GM18507 (cell line): ENCODE measurements at regions not wholly inside any gene's neighbourhood (a gene's known extent, or its start where the extent isn't known, plus 50 kb on each side); places are given as distances from the start of the nearest gene placed in this dataset.

Experiments
- DNase-seq: peaks from one replicate; pipeline ENCODE4 v3.0.0; 2011; ENCODE audit warnings: low read depth; ENCODE audit not compliant: insufficient read length; ENCODE audit errors: extremely low spot score
- FAIRE-seq: peaks from 2 replicates; lab custom pipeline; 2011; peaks lifted over from hg19 to GRCh38; lab: Jason Lieb, UNC

DNA sequence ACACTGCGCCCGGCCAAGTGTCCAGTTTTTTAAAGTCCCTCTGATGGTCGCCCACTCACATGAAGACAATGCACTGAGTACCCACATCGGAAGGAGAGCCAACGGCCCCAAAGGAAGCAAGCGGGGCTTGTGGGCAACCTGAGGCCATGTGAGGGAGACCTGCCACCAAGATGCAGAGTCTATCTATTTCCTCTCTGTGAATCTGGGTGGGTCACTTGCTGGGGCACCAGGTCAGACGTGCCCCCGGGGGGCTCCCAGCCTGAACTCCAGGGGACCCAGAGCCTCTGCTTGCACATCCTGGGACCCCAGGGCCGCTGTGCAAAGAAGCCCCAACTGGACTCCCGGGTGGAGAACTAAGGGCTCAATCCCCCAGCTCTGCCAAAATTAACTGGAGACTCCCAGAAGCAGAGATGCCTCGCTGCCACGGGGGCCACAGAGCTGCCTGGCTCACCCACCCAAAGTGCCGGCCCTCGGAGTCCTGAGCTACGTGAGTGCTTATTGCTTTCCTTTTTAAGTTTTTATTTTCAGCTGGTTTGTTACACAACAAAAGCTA lies 106.4 kb downstream of the BRD1 start:
- FAIRE-seq (no peak), DNase-seq (no peak)

DNA sequence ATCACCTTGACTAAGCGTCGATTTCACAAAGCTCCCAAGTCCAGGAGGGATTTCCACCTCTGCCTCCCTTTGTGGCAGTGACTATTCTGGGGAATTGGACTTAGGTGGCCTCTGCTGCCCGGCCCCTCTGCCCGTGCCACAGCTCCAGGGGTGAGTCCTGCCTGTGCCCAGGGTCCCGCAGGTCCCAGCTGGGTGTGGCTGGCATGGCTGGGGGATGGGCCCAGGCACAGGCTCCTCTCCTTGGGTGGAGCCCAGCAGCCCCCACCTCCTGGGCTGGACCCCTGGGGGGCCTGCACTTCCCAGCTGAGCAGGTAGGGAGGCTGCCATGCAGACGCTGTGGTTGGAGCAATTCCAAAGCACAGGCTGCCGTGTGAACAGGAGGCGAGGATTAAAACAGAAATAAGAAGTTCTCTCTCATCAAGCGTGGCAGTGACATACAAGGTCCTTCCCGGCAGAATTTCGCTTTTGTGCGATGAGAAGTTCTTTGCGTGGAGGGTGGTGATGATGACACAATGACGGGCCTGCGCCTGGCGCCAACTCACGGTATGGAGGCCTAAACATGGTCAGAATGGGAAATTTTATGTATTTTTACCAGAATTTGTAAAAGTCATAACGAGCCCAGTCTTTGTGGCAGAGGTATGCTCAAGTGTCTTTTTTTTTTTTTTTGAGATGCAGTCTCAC lies 107.3 kb downstream of the BRD1 start:
- no peak for FAIRE-seq
- no peak for DNase-seq

DNA sequence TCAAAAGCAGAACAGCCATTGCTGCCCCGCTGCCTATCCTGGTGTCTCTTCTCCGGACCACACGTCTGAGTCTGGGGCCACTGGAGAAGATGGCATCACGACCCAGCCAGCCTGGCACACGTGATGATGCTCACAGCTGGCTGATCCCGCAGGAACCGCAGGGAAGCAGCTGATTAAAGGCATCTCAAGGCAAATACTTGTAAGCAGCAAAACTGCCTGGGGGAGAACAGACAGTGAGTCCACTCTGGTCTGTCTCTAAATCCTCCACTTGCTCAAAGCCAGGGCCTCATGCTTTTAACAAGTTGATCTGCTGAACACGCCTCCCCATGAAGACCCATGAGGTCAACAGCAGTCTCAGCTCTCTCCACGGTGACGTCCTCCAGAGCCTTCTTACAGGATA lies 108.6 kb downstream of the BRD1 start:
- FAIRE-seq (no peak), DNase-seq (no peak)

DNA sequence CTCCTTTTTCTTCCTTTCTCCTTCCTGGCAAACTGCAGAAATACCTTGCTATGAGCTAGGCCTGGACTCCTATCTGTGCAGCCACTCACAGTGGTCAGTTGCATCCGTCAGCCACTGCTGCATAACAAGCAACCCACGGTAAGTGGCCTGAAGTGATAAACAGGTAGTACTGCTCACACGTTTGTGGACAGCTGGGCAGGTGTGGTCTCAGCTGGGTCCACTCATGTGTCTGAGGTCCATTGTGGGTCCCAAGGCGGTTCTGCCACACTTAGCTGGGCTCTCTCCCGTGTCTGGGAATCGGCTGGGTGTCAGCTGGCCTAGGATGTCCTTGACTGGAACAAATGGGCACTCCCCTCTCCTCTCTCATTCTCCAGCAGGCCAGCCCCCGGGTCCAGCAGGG lies 109.3 kb downstream of the BRD1 start:
- FAIRE-seq = no peak
- DNase-seq = no peak

DNA sequence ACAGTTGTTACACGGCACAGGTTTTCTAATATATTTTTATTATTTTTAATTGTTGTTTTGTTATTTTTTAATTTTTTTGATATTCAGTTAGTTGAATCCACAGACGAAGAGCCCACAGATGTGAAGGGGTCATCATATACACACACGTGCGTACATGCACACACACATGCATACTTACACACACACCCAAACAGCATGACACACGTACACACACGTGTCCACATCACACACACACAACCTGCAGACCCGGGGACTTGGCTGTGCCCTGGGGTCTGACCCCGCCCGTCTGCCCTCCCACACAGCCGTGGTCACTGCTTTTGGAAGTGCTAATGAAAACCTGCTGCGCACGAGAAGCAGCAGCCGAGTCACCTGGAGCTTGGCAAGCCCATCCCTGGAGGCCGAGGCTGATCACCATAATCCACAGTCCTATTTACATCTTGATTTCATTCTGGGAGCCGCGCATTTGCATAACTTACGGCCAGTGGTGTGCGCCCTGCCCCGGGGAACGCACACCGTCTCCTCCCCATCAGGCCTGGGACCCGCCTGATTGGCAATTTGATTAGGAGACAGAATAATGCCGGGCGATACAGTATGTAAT lies 110.3 kb downstream of the BRD1 start:
- DNase-seq (no peak), FAIRE-seq (no peak)

DNA sequence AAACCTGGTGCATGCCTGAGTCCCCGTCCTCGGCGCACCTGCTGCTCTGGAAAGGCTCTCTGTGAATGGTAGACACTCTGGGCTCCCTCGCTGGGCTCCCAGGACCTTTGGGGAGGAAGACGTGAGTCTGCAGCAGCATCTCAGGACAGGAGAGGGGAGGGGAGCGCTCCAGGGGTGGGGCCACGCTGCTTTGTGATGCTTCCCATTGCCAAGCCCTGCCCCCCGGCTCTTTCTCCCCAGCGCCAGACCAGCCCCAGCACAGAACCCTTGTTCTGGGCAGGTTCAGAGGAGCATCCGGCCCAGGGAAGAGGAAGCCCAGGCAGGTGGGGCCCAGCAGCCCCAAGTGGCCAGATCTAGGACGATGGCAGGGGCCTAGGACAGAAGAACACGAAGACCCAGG lies 111.2 kb downstream of the BRD1 start:
- DNase-seq = no peak
- no peak for FAIRE-seq

DNA sequence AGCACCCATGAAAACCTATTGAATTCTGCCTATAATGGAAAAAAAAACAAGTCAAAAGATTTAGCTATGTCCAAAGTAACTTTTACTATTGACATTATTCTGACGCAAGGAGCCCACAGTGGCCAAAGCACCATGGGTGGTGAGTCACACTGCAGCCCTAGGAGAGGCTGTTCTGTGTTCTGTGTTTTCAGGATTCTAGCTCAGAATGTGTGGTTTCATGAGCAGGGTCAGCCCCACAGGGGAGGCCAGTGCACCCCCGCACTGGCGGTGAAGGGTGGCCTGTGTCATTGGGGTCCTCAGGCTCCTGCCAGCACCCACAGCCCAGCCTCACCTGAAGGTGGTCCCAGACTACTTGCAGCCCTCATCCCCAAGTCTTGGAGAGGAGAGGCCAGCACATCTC lies 112.2 kb downstream of the BRD1 start:
- DNase-seq (no peak), FAIRE-seq (no peak)

DNA sequence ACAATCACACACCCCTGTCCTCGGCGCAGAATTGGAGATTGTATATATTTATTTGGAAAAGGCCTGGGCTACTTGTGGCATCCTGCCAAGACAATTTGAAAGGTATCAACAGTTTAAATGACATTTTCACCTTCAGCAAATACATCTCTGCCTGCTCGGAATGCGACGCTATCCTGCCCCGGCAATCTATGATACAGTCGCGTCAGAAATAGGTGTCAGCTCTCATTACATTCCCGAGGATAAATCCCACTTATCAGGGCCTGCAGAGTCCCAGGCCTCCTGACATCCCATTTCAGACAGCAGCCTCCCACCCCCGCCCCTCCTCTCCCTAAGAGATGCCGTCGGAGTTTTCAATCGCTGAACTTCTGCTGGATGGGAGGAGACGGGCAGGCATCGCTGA lies 114.7 kb downstream of the BRD1 start:
- FAIRE-seq (no peak), DNase-seq (no peak)

DNA sequence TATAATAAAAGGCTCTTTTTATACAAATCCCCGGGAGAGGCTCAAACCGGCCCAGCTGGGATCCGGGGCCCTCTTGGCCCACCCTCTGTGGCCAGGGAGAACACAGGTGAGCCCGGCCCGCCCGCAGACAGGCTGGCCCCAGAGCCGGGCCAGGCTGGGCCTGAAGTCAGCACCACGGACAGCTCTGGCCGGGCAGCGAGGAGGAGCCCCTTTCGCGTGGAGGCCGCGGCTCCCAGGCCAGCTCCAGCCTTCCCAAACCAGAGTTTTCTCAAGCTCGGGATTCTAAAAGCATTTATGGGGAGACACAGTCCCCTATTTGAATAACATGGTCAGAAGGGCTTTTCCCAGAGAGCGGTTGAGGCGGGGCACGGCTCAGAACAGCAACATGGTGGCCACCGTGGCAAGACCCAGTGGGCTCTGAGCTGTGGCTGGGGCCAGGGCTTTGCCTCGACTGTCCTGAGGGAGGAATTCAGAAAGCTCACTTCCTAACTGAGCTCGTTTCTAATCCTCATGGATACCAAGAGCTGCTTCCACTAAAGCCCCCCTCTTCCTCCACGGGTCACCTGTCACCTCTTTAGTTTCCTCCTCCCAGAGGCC lies 115.4 kb downstream of the BRD1 start:
- FAIRE-seq (no peak), DNase-seq (no peak)

DNA sequence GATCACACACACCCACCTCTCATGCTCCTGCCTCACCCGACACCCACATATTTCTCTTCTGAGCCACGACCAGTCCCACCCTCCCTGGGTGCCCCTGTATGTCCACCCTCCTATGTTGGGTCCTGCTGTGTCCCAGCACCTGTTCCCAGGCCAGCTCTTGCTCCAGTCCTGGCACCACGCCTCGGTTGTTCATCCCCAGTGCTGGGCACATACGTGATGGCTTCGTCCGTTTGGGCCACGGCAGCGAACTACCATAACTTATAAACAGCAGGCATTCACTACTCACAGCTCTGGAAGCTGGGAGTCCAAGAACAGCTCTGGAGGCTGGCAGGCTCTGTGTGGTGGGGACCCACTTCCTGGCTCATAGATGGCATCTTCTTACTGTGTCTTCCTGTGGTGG lies 116.9 kb downstream of the BRD1 start:
- FAIRE-seq = no peak
- no peak for DNase-seq

DNA sequence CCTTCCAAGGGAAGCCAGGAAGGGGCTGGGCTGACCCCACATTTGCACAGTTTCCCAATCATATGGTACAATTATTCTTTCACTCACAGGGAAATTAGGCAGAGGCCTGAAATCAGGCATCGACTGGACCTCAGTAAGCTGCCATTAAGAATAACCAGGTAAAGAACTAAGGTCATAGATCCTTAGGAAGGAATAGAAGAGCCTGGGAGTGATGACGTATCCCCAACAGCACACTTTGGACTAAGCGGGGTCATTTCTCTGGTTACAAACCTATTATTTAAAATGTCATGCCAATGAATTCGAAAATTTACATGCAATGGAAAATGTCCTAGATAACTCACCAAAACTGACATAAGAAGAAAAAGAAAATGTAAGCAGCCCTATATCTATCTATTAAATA lies 118.2 kb downstream of the BRD1 start:
- FAIRE-seq = no peak
- no peak for DNase-seq

DNA sequence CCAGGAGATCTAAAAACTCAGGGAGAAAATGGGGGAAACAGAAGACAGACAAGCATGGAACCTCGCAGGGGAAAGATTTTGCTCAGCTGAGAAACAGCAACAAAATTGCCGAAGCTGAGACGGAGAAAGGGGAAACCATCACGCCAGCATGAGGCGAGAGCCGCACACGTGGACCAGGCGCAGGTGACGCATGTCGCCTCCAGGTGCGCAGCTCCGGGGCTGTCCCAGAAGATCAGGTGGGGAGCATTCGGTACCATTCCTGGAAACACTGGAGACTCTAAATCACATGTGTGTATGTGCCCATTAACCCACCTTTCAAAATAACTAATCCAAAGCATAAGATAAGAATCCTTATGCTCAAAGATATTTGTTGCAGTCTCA lies 121.7 kb downstream of the BRD1 start:
- FAIRE-seq (no peak), DNase-seq (no peak)

DNA sequence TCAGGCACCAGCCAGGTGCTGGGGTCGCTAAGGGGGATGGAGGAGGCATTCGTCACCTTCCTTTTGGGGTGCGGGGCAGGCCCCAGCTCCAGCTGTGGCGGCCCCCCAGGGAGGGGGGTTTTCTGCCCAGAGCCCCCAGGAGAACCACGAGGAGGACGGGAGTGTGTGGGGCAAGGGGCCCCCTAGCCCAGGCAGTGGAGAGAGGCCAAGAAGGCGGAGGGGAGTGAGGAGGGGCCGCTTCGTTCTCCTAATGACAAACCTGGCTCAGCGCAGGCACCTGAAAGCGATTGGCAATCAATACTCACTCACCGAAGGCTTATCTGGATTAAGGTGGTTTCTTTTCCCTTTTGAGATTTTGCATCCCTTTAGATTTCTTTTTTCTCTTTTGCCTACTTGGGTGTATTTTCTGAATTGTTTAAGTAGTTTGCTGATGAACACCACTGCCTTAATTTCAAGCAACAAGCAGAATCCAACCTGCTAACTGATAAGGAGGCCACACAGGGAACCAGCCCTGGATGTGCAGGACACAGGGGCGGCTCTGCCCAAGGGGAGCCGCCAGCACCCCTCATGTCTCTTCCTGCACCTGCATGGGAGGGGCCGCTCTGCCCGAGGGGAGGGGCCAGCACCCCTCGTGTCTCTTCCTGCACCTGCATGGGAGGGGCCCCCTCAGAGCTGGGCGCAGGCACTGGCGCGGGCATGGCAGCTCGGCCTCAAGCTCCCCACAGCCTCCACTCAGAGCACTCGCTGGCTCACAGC lies 122.3 kb downstream of the BRD1 start:
- FAIRE-seq = no peak
- DNase-seq = no peak

DNA sequence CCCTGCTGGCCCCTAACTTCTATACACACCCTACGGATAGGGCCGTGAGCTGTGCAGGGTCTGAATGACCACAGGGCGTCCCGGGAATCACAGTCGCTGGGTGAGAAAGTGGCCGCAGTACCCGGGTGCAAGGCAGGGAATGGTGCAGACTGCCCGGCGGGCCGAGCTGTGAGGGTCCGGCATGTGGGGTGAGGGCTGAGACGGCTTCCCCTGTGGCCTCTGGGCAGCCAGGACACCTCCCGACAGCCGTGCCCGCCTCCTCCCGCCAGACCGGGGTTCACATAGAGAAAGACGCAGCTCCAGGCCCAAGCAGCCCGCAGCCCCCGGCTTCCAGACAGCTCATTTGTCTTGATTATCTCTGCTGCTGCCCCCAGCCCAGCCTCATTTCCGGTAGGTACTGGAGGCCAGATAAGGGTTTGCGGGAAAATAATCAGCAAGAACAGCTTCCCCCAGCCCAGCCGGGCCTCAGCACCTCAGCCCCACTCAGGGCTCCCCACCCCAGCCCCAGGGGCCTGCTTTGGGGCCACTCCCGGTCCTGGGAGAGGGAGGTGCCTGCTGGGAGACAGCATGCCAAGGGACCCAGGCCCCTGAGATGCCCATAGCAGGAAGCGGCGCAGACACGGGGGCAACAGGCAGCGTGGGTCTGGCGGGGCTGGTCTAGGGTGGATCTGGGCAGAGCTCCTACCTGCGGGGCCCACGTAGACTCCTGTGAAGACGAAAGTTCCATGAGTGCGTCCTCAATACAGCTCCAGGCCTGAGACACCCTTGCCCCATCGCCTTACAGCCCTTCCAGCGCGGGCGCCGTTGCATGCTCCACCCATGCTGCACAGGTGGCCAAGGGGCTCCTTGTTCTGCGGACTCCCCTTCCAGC lies 123.1 kb downstream of the BRD1 start:
- no peak for DNase-seq
- FAIRE-seq = no peak

DNA sequence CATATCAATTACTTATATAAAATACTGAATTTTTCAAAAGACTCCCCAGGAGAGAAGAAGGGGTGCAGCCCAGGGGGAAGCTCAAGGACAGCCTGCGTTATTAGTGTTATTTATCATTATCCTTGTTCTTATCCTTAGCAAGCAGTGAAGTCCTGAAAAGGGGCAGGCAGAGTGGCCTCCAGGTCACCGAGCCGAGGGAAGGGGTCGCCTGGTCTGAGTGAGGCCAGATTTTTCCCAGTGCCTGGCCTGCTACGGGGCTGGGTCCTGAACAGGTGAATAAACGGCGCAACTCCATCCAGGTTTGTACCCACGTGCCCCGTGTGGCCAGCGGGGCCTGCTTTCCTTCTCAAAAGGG lies 123.7 kb downstream of the BRD1 start:
- no peak for DNase-seq
- no peak for FAIRE-seq

DNA sequence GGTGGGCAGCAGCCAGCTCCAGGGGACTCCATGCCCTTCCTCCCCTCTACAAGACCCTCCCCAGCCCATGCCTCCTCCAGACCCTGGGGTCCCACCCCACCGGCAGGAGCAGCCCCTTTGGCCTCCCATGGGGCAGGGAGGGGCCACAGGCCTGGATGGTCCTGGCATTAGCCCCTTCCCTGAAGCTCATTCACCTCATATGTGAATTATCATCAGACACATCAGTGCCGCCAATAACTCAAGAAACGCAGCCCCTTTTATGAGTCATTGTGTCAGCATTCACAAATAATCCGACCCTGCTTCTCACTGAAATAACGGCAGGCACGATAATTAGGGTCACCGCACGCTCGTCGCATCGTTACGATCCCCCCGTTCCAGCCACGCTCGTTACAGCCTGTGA lies 124.2 kb downstream of the BRD1 start:
- no peak for FAIRE-seq
- no peak for DNase-seq

DNA sequence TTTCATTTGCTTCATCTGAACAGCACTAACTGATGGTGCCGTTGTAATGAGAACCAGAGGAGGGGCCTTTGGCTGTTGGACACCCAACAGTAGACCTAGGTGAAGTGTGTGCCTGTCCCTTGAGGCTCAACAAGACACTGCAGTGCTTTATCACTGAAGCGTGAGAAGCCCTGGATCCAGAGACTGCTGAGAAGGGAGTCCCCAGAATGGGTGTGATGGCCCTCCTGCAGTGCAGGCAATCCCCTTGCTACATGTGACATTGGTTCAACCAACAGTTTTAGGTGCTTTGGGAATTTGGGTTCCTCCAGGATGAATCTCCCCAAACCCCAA lies 125.6 kb downstream of the BRD1 start:
- FAIRE-seq = no peak
- DNase-seq = no peak

DNA sequence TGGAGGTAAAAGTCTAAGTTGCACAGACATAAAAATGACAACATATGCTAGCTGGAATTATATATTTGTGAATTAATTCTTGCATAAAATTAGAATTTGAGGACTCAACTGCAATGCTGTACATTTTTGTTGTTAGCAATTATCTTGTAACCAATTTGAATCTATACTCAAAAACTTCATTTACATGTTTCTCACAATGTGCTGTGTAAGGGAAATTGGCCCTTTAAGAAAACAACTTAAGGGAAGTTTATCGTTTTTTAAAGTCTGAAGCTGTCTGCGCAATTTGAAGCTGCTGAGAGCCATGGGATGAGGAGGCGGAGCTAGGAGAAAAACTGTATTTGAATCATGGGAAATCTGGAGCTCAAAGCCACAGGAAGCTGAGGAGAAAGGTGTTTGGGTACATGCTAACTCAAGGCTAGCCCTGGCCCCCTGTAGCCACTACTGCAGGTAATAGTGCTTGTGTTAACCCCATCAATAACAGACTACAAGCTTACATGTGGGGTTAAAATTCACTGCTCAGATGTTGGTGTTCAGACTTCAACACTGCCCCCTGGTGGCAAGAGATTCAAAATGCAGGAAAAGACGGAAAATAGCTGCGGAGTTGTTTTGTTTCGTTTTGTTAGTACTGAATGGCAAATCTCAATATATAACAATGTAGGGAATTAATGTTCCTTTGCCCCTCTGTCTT lies 126.1 kb downstream of the BRD1 start:
- DNase-seq = no peak
- no peak for FAIRE-seq

DNA sequence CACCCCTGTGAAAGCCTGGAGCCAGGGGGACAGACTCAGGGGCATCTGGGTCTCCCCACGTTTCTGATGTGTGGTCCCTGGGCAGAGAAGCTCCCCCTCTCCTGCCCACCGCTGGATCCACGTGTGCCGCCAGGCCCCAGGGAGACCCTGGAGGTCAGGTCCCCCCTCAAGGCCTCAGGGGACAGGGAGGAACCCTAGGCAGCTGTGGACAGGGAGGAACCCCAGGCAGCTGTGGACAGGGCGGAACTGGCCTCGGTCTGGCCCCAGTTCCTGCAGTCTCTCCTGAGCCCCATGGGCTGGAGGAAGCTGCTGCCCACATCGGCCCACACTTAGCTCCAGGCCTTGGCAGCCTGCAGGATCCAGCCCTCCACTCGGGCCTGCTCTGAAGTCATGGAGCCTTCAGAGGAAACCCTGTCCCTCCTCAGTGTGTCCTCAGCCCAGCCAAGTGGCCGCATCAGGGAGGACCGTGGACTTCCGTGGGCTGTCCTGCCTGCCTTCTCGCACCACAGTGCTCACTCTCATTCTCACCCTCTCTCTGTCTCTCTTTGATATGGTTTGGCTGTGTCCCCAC lies 127.7 kb downstream of the BRD1 start:
- FAIRE-seq (no peak), DNase-seq (no peak)
